HCT116 (cell line): ENCODE measurements at regions not wholly inside any gene's neighbourhood (a gene's known extent, or its start where the extent isn't known, plus 50 kb on each side); places are given as distances from the start of the nearest gene placed in this dataset.

Source experiments
- ATAC-seq: fragments of 200-7000 bp; cut with Tn5 transposase; 2 replicates; pipeline ENCODE4 v1.9.1; 2020; ENCODE audit warnings: mild to moderate bottlenecking, moderate library complexity
- BruUV-seq: library from RNA; stranded (reverse); fragments of 400-500 nt; replicated peaks from 2 replicates; lab custom pipeline; 2021; lab: Mats Ljungman, UMichigan
- CTCF ChIA-PET: fragments of 300-600 bp; sonication (Branson Sonifier 250); formaldehyde crosslinking; loops from one replicate; lab custom pipeline; 2021; ENCODE audit warnings: antibody characterized with exemption; lab: Charles Lee
- POLR2A ChIA-PET: fragments of 300-600, 350-600 bp; sonication (Branson Sonifier 250); formaldehyde crosslinking; loops from one replicate; lab custom pipeline; 2021; ENCODE audit warnings: antibody characterized with exemption; lab: Charles Lee
- RAD21 ChIA-PET, 2 experiments: fragments of 300-600 bp; sonication (Branson Sonifier 250); formaldehyde crosslinking; loops; one replicate each; lab custom pipeline; 2023; ENCODE audit warnings: low total read pairs in 2 of 2; ENCODE audit not compliant: uncharacterized antibody in 2 of 2, unreplicated experiment in 2 of 2, low non-redundant PET in 1 of 2; lab: Charles Lee
- DNase-seq: peaks from one replicate; pipeline ENCODE4 v3.0.0-alpha.2; 2010; ENCODE audit warnings: low read depth, low spot score
- H2AFZ ChIP-seq: fragments of 200-600 bp; shearing (Covaris generic), sonication (generic); 2 replicates; pipeline ENCODE4 v1.6.1; 2017; ENCODE audit warnings: low read depth, mixed run types, mixed read lengths, antibody characterized with exemption, low read length; ENCODE audit not compliant: poor library complexity, severe bottlenecking
- H3K27ac ChIP-seq: 2 replicates; pipeline ENCODE4 v1.5.1; 2012; ENCODE audit warnings: low read depth, low read length
- H3K27me3 ChIP-seq: fragments of 200-600 bp; sonication (generic); 2 replicates; pipeline ENCODE4 v1.6.1; 2016; ENCODE audit warnings: mixed run types, low read length, mixed read lengths; ENCODE audit not compliant: insufficient read depth
- H3K36me3 ChIP-seq, 2 experiments: fragments of 200-500 bp in 1 of 2; fragments of 200-600 bp in 1 of 2; sonication (Bioruptor generic) in 1 of 2; sonication (generic) in 1 of 2; 2 replicates each; pipeline versions ENCODE4 v1.5.1 to v1.6.1; 2014 to 2016; ENCODE audit warnings: low read length in 2 of 2, inconsistent platforms in 1 of 2, mixed read lengths in 1 of 2, mixed run types in 1 of 2; ENCODE audit not compliant: insufficient read depth in 2 of 2, control insufficient read depth in 1 of 2
- H3K4me1 ChIP-seq, 2 experiments: fragments of 200-600 bp in 1 of 2; sonication (generic) in 1 of 2; 2 replicates each; pipeline versions ENCODE4 v1.5.1 to v1.6.1; 2012 to 2017; ENCODE audit warnings: low read length in 2 of 2, inconsistent platforms in 1 of 2, mild to moderate bottlenecking in 1 of 2, mixed read lengths in 1 of 2, mixed run types in 1 of 2, moderate library complexity in 1 of 2; ENCODE audit not compliant: insufficient read depth in 2 of 2, control insufficient read depth in 1 of 2
- H3K4me2 ChIP-seq: fragments of 200-600 bp; sonication (generic); 2 replicates; pipeline ENCODE4 v1.6.1; 2017; ENCODE audit warnings: mixed run types, low read length, mixed read lengths
- H3K4me3 ChIP-seq, 2 experiments: fragments of 200-600 bp in 1 of 2; sonication (generic) in 1 of 2; replicated peaks in 1 of 2; 2 replicates each; pipeline ENCODE4 v1.5.1; 2011 to 2016; ENCODE audit warnings: low read length in 2 of 2, control low read depth in 1 of 2, low read depth in 1 of 2, mild to moderate bottlenecking in 1 of 2, mixed read lengths in 1 of 2, mixed run types in 1 of 2
- H3K79me2 ChIP-seq: fragments of 200-600 bp; sonication (generic); 2 replicates; pipeline ENCODE4 v1.6.1; 2017; ENCODE audit warnings: mild to moderate bottlenecking, mixed run types, low read length, moderate library complexity, mixed read lengths; ENCODE audit not compliant: insufficient read depth
- H3K9ac ChIP-seq: fragments of 200-600 bp; sonication (generic); 2 replicates; pipeline ENCODE4 v1.6.1; 2016; ENCODE audit warnings: low read length, mixed read lengths
- H3K9me2 ChIP-seq: fragments of 200-600 bp; sonication (generic), shearing (Covaris generic); 2 replicates; pipeline ENCODE4 v1.6.1; 2017; ENCODE audit warnings: mixed run types, mild to moderate bottlenecking, moderate library complexity; ENCODE audit not compliant: insufficient read depth
- H3K9me3 ChIP-seq, 2 experiments: fragments of 200-500 bp in 1 of 2; fragments of 200-600 bp in 1 of 2; sonication (Bioruptor generic) in 1 of 2; sonication (generic) in 1 of 2; 2 replicates each; pipeline ENCODE4 v1.6.1; 2014 to 2017; ENCODE audit warnings: low read length in 2 of 2, mixed read lengths in 2 of 2, inconsistent platforms in 1 of 2, low read depth in 1 of 2, mild to moderate bottlenecking in 1 of 2, mixed run types in 1 of 2, moderate library complexity in 1 of 2; ENCODE audit not compliant: control insufficient read depth in 1 of 2, insufficient read depth in 1 of 2
- H4K20me1 ChIP-seq: fragments of 200-600 bp; sonication (generic), shearing (Covaris generic); 2 replicates; pipeline ENCODE4 v1.6.1; 2017; ENCODE audit warnings: mixed run types, mild to moderate bottlenecking, moderate library complexity; ENCODE audit not compliant: insufficient read depth
- ATF3 ChIP-seq: IDR thresholded peaks from 2 replicates; pipeline ENCODE4 v1.6.1; 2012
- CBX3 ChIP-seq: IDR thresholded peaks from 2 replicates; pipeline ENCODE4 v1.6.1; 2012; ENCODE audit warnings: low read depth
- CEBPB ChIP-seq: IDR thresholded peaks from 2 replicates; pipeline ENCODE4 v1.6.1; 2012; ENCODE audit warnings: low read depth
- CTCF ChIP-seq, 3 experiments: fragments of 200-600 bp in 1 of 3; sonication (generic) in 1 of 3; IDR thresholded peaks in 2 of 3; conservative IDR thresholded peaks in 1 of 3; 2 replicates each; pipeline ENCODE4 v1.5.1; 2012 to 2017; ENCODE audit warnings: low read depth in 2 of 3, low read length in 2 of 3, antibody characterized with exemption in 1 of 3, borderline replicate concordance in 1 of 3, control low read depth in 1 of 3, mild to moderate bottlenecking in 1 of 3, mixed read lengths in 1 of 3, mixed run types in 1 of 3, moderate library complexity in 1 of 3; ENCODE audit not compliant: insufficient read depth in 1 of 3
- ELF1 ChIP-seq: IDR thresholded peaks from 2 replicates; pipeline ENCODE4 v1.6.1; 2012; ENCODE audit warnings: low read depth, borderline replicate concordance
- EZH2phosphoT487 ChIP-seq: fragments of 200-600 bp; IDR thresholded peaks from 2 replicates; pipeline ENCODE4 v1.6.1; 2018; ENCODE audit warnings: antibody characterized with exemption, borderline replicate concordance
- FOSL1 ChIP-seq: IDR thresholded peaks from 2 replicates; pipeline ENCODE4 v1.6.1; 2012; ENCODE audit warnings: low read depth
- POLR2A ChIP-seq: IDR thresholded peaks from 2 replicates; pipeline ENCODE4 v1.7.0; 2011; ENCODE audit warnings: borderline replicate concordance; ENCODE audit not compliant: insufficient read depth, insufficient read length; ENCODE audit errors: extremely low read depth
- POLR2AphosphoS5 ChIP-seq: IDR thresholded peaks from 2 replicates; pipeline ENCODE4 v1.6.1; 2011; ENCODE audit warnings: mild to moderate bottlenecking, low read depth, low read length, moderate library complexity
- REST ChIP-seq: IDR thresholded peaks from 2 replicates; pipeline ENCODE4 v1.6.1; 2012; ENCODE audit warnings: low read depth
- SP1 ChIP-seq: IDR thresholded peaks from 2 replicates; pipeline ENCODE4 v1.6.1; 2012; ENCODE audit warnings: low read depth
- SRF ChIP-seq: IDR thresholded peaks from 2 replicates; pipeline ENCODE4 v1.6.1; 2012; ENCODE audit warnings: low read depth
- ZFX ChIP-seq: fragments of 450-650 bp; IDR thresholded peaks from 2 replicates; pipeline ENCODE4 v1.6.1; 2017
- intact Hi-C: fragments of 100-400 bp; cut with micrococcal nuclease; formaldehyde crosslinking; loops from 2 replicates; pipeline ENCODE4 v1.10.0; 2022
- TF ChIP-seq, protein P1 (sequence below): IDR thresholded peaks from 2 replicates; pipeline ENCODE4 v1.6.1; 2012
- TF ChIP-seq, protein P2 (sequence below): IDR thresholded peaks from 2 replicates; pipeline ENCODE4 v1.6.1; 2011; ENCODE audit warnings: mild to moderate bottlenecking, low read length, moderate library complexity; ENCODE audit not compliant: insufficient replicate concordance; ENCODE audit errors: extremely low read depth

DNA sequence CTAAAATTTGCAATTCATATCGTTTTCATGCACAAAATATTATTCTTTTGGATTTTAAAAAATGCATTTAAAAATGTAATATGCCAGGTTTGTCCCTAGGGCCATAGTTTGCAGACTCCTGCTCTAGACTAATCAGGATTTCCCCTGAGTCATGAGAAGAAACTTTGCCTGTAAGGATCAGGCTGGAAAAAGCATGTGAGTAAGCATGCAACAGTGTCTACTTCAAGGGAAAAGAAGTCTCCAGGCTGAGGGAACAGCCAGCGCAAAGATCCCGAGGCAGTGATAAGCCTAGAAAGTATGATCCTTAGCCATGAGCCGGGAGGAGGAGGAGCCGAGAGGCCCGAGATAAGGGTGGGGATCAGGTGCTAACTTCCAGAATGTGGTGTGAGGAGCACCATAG is 382.8 kb upstream of the CFAP20DC start:
- no peak overlapping the region for H3K27ac ChIP-seq
- no peak for TF ChIP-seq CBX3
- TF ChIP-seq, protein P1, sequence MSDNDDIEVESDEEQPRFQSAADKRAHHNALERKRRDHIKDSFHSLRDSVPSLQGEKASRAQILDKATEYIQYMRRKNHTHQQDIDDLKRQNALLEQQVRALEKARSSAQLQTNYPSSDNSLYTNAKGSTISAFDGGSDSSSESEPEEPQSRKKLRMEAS = no peak
- TF ChIP-seq FOSL1 = no peak
- no peak for TF ChIP-seq CTCF (IDR thresholded peaks at IDR 0.05 in 2 of 3, conservative IDR thresholded peaks at IDR 0.05 in 1 of 3; ENCODE audit: borderline replicate concordance in 1 of 3, insufficient read depth in 1 of 3, low read depth in 2 of 3, low read length in 2 of 3)
- TF ChIP-seq, protein P2, sequence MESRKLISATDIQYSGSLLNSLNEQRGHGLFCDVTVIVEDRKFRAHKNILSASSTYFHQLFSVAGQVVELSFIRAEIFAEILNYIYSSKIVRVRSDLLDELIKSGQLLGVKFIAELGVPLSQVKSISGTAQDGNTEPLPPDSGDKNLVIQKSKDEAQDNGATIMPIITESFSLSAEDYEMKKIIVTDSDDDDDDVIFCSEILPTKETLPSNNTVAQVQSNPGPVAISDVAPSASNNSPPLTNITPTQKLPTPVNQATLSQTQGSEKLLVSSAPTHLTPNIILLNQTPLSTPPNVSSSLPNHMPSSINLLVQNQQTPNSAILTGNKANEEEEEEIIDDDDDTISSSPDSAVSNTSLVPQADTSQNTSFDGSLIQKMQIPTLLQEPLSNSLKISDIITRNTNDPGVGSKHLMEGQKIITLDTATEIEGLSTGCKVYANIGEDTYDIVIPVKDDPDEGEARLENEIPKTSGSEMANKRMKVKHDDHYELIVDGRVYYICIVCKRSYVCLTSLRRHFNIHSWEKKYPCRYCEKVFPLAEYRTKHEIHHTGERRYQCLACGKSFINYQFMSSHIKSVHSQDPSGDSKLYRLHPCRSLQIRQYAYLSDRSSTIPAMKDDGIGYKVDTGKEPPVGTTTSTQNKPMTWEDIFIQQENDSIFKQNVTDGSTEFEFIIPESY = no peak
- no peak for TF ChIP-seq CEBPB
- TF ChIP-seq SP1 = no peak
- no peak for TF ChIP-seq ATF3
- no peak for TF ChIP-seq ZFX
- TF ChIP-seq REST = no peak
- TF ChIP-seq POLR2AphosphoS5 = no peak
- no peak for TF ChIP-seq ELF1
- no peak for TF ChIP-seq SRF
- TF ChIP-seq POLR2A = no peak
- TF ChIP-seq EZH2phosphoT487 = no peak
- H3K36me3 ChIP-seq = no peaks in the 10 kb centered on the region
- no peak overlapping the region for H2AFZ ChIP-seq
- no peaks in the 10 kb centered on the region for H3K9me3 ChIP-seq
- H3K79me2 ChIP-seq = no peaks in the 10 kb centered on the region
- H3K4me3 ChIP-seq = no peak overlapping the region
- ATAC-seq (no peak), DNase-seq (no peak)
- intact Hi-C loops = no loop called here
- no peaks in the 10 kb centered on the region for H4K20me1 ChIP-seq
- peaks cover 25% of the 10 kb centered on the region for H3K27me3 ChIP-seq
- no TSS peak for BruUV-seq
- H3K9ac ChIP-seq = no peak overlapping the region
- ChIA-PET CTCF (no interaction called here), POLR2A (no interaction called here), RAD21 (no interaction called here)
- H3K4me1 ChIP-seq = no peaks in the 10 kb centered on the region
- H3K4me2 ChIP-seq = no peak overlapping the region
- H3K9me2 ChIP-seq = no peaks in the 10 kb centered on the region
